ENCODE measurements at regions not wholly inside any gene's neighbourhood (a gene's known extent, or its start where the extent isn't known, plus 50 kb on each side); places are given as distances from the start of the nearest gene placed in this dataset.

- H3K9me3 Mint-ChIP-seq = peaks cover 5% of the 10 kb centered on the region
- no peaks in the 10 kb centered on the region for H3K4me1 Mint-ChIP-seq
- H3K36me3 Mint-ChIP-seq (ENCODE audit: low read depth) = no peaks in the 10 kb centered on the region
- H3K27me3 Mint-ChIP-seq (ENCODE audit: low read depth) = no peaks in the 10 kb centered on the region
- TF ChIP-seq, protein P1, sequence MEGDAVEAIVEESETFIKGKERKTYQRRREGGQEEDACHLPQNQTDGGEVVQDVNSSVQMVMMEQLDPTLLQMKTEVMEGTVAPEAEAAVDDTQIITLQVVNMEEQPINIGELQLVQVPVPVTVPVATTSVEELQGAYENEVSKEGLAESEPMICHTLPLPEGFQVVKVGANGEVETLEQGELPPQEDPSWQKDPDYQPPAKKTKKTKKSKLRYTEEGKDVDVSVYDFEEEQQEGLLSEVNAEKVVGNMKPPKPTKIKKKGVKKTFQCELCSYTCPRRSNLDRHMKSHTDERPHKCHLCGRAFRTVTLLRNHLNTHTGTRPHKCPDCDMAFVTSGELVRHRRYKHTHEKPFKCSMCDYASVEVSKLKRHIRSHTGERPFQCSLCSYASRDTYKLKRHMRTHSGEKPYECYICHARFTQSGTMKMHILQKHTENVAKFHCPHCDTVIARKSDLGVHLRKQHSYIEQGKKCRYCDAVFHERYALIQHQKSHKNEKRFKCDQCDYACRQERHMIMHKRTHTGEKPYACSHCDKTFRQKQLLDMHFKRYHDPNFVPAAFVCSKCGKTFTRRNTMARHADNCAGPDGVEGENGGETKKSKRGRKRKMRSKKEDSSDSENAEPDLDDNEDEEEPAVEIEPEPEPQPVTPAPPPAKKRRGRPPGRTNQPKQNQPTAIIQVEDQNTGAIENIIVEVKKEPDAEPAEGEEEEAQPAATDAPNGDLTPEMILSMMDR (IDR thresholded peaks at IDR 0.05; ENCODE audit: unreplicated experiment in 3 of 3) = no peak
- no peak overlapping the region for H3K4me3 Mint-ChIP-seq
- no peak overlapping the region for H3K27ac Mint-ChIP-seq
Measured at GRCh38 chr6:9810286-9810685, 604.6 kb downstream of the TFAP2A start.

GRCh38 chr6:9806195-9806594 is 608.7 kb downstream of the TFAP2A start:
- Mint-ChIP-seq H3K4me3 (no peak overlapping the region), H3K27ac (no peak overlapping the region), H3K36me3 (ENCODE audit: low read depth) (no peaks in the 10 kb centered on the region), H3K4me1 (no peaks in the 10 kb centered on the region), H3K9me3 (peaks cover 8% of the 10 kb centered on the region), H3K27me3 (ENCODE audit: low read depth) (no peaks in the 10 kb centered on the region)
- TF ChIP-seq, protein P1 (IDR thresholded peaks at IDR 0.05; ENCODE audit: unreplicated experiment in 3 of 3) = no peak

DNA sequence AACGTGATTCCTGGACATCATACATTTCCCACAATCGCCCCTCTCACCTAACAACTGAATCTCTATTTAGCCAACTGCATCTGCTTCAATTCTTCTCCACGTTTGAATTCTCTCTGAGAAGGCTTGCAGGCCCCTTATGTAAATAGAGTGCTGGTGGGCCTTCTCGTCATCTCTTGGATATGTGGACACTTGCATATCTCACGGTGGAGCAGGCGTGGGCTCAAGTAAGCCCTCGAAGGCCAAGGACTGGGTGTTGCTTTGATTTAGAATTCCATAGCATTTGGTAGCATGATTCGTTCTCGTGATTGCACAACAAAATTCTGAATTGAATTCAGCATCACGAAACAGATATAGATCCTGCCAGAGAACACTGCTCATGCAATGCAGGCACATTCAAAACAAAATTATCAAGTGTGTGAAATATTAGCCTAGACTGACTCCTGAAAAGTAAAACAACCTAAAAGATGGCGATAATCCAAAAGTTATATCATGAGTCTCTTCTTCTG is 613.6 kb downstream of the TFAP2A start:
- no peak overlapping the region for H3K27ac Mint-ChIP-seq
- H3K4me3 Mint-ChIP-seq = no peak overlapping the region
- TF ChIP-seq, protein P1 (IDR thresholded peaks at IDR 0.05; ENCODE audit: unreplicated experiment in 3 of 3) = no peak
- no peaks in the 10 kb centered on the region for H3K36me3 Mint-ChIP-seq (ENCODE audit: low read depth)
- peaks cover 8% of the 10 kb centered on the region for H3K9me3 Mint-ChIP-seq
- no peaks in the 10 kb centered on the region for H3K27me3 Mint-ChIP-seq (ENCODE audit: low read depth)
- H3K4me1 Mint-ChIP-seq = no peaks in the 10 kb centered on the region

GRCh38 chr6:9799582-9799981 is 615.3 kb downstream of the TFAP2A start:
- Mint-ChIP-seq H3K36me3 (ENCODE audit: low read depth) (no peaks in the 10 kb centered on the region), H3K4me1 (no peaks in the 10 kb centered on the region), H3K27ac (no peak overlapping the region), H3K4me3 (no peak overlapping the region), H3K27me3 (ENCODE audit: low read depth) (peaks cover 5% of the 10 kb centered on the region), H3K9me3 (peaks cover 3% of the 10 kb centered on the region)
- TF ChIP-seq, protein P1 (IDR thresholded peaks at IDR 0.05; ENCODE audit: unreplicated experiment in 3 of 3) = no peak

GRCh38 chr6:9796827-9797226 is 618.0 kb downstream of the TFAP2A start:
- Mint-ChIP-seq H3K27ac (no peak overlapping the region), H3K4me1 (no peaks in the 10 kb centered on the region), H3K4me3 (no peak overlapping the region), H3K27me3 (ENCODE audit: low read depth) (peaks cover 5% of the 10 kb centered on the region), H3K9me3 (no peaks in the 10 kb centered on the region), H3K36me3 (ENCODE audit: low read depth) (no peaks in the 10 kb centered on the region)
- TF ChIP-seq, protein P1 (IDR thresholded peaks at IDR 0.05; ENCODE audit: unreplicated experiment in 3 of 3) = no peak

DNA sequence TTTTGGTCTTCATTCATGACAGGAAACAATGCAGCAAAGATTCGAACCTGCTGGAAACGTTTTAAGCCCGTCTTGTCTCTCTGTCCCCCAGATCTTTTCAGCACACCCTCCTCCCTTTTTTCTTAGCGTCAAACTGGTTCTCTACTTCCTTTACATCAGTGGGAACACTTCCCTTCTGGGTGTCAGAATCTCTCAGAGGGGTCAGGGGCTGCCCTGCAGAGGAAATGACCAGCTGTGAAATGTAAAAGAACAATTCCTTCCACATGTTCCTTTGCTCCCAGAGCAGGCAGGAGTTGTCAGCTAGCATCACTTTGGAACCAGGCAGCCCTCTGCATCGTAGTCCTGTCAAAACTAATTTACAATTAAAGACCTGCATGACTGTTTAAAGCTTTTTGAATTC is 619.0 kb downstream of the TFAP2A start:
- Mint-ChIP-seq H3K36me3 (ENCODE audit: low read depth) (no peaks in the 10 kb centered on the region), H3K27me3 (ENCODE audit: low read depth) (peaks cover 5% of the 10 kb centered on the region), H3K4me1 (no peaks in the 10 kb centered on the region), H3K27ac (peak overlapping the region in 1 of 3 experiments; percentile 24), H3K9me3 (no peaks in the 10 kb centered on the region), H3K4me3 (no peak overlapping the region)
- TF ChIP-seq, protein P1 (IDR thresholded peaks at IDR 0.05; ENCODE audit: unreplicated experiment in 3 of 3) = no peak

All from nephron (organoid).